HG03521 (cell line): ENCODE measurements at regions not wholly inside any gene's neighbourhood (a gene's known extent, or its start where the extent isn't known, plus 50 kb on each side); places are given as distances from the start of the nearest gene placed in this dataset.

Source experiments
- ATAC-seq: cut with Tn5 transposase; IDR thresholded peaks from one replicate; pipeline ENCODE4 v1.9.1; 2021; ENCODE audit warnings: mild to moderate bottlenecking, moderate library complexity; ENCODE audit not compliant: unreplicated experiment

- no peak for ATAC-seq
These were observed 389.3 kb upstream of the DMAC1 start for GRCh38 chr9:8188723-8189407.

GRCh38 chr9:8186560-8186959 lies 387.0 kb upstream of the DMAC1 start:
- ATAC-seq: peak; percentile 67

- ATAC-seq: no peak
These were observed 384.0 kb upstream of the DMAC1 start for GRCh38 chr9:8183618-8184017.

- no peak for ATAC-seq
These were observed 379.9 kb upstream of the DMAC1 start for GRCh38 chr9:8179381-8180053.

GRCh38 chr9:8172000-8172399 lies 372.4 kb upstream of the DMAC1 start:
- ATAC-seq: no peak

- no peak for ATAC-seq
These were observed 369.4 kb upstream of the DMAC1 start for GRCh38 chr9:8168916-8169438.

- no peak for ATAC-seq
These were observed 361.2 kb upstream of the DMAC1 start for GRCh38 chr9:8160787-8161186.

- no peak for ATAC-seq
These were observed 359.0 kb upstream of the DMAC1 start for GRCh38 chr9:8158574-8158973.

GRCh38 chr9:8157683-8158324 lies 358.2 kb upstream of the DMAC1 start:
- no peak for ATAC-seq

GRCh38 chr9:8156346-8156745 lies 356.8 kb upstream of the DMAC1 start:
- ATAC-seq: no peak

GRCh38 chr9:8155706-8156105 lies 356.1 kb upstream of the DMAC1 start:
- no peak for ATAC-seq

- ATAC-seq: no peak
These were observed 344.1 kb upstream of the DMAC1 start for GRCh38 chr9:8143677-8144076.

GRCh38 chr9:8140557-8140956 lies 341.0 kb upstream of the DMAC1 start:
- ATAC-seq: no peak

- ATAC-seq: no peak
These were observed 340.2 kb upstream of the DMAC1 start for GRCh38 chr9:8139756-8140155.

GRCh38 chr9:8136477-8136876 lies 336.9 kb upstream of the DMAC1 start:
- ATAC-seq: peak; percentile 69

- no peak for ATAC-seq
These were observed 335.1 kb upstream of the DMAC1 start for GRCh38 chr9:8134635-8135034.

GRCh38 chr9:8133606-8134005 lies 334.0 kb upstream of the DMAC1 start:
- no peak for ATAC-seq

- ATAC-seq: no peak
These were observed 316.0 kb upstream of the DMAC1 start for GRCh38 chr9:8115570-8115969.

- ATAC-seq: no peak
These were observed 315.2 kb upstream of the DMAC1 start for GRCh38 chr9:8114826-8115225.

GRCh38 chr9:8106362-8106761 lies 306.8 kb upstream of the DMAC1 start:
- no peak for ATAC-seq

- no peak for ATAC-seq
These were observed 302.0 kb upstream of the DMAC1 start for GRCh38 chr9:8101607-8102006.

GRCh38 chr9:8096091-8096490 lies 296.5 kb upstream of the DMAC1 start:
- ATAC-seq: no peak
